Osteoblast (primary cell): ENCODE measurements at regions not wholly inside any gene's neighbourhood (a gene's known extent, or its start where the extent isn't known, plus 50 kb on each side); places are given as distances from the start of the nearest gene placed in this dataset.
A peak's percentile ranks its signal among the peaks of the same experiment; 100 is the strongest.

Experiments
- DNase-seq: peaks from one replicate; pipeline ENCODE4 v3.0.0; 2011; ENCODE audit warnings: low spot score, mixed read lengths; ENCODE audit not compliant: insufficient read length; ENCODE audit errors: missing footprints
- H2AFZ ChIP-seq: 2 replicates; pipeline ENCODE4 v1.6.0; 2011; ENCODE audit warnings: mild to moderate bottlenecking, low read length
- H3K27ac ChIP-seq: 2 replicates; pipeline ENCODE4 v1.5.1; 2011; ENCODE audit warnings: mild to moderate bottlenecking, low read depth, low read length, moderate library complexity
- H3K27me3 ChIP-seq: 2 replicates; pipeline ENCODE4 v1.6.0; 2012; ENCODE audit warnings: mild to moderate bottlenecking, control low read depth, inconsistent platforms, low read length, moderate library complexity; ENCODE audit not compliant: insufficient read depth
- H3K36me3 ChIP-seq: 2 replicates; pipeline ENCODE4 v1.5.1; 2011; ENCODE audit warnings: mild to moderate bottlenecking, low read length, control low read depth, moderate library complexity; ENCODE audit not compliant: insufficient read depth
- H3K4me1 ChIP-seq: 2 replicates; pipeline ENCODE4 v1.5.1; 2011; ENCODE audit warnings: mild to moderate bottlenecking, low read length, control low read depth, moderate library complexity; ENCODE audit not compliant: insufficient read depth
- H3K4me2 ChIP-seq: 2 replicates; pipeline ENCODE4 v1.6.0; 2011; ENCODE audit warnings: mild to moderate bottlenecking, low read length; ENCODE audit not compliant: insufficient read depth
- H3K4me3 ChIP-seq: fragments of 200-600 bp; sonication (generic); 3 replicates; pipeline ENCODE4 v1.5.1; 2012; ENCODE audit warnings: mild to moderate bottlenecking, low read length, inconsistent platforms; ENCODE audit not compliant: insufficient read depth
- H3K79me2 ChIP-seq: 2 replicates; pipeline ENCODE4 v1.6.0; 2012; ENCODE audit warnings: mild to moderate bottlenecking, low read length, control low read depth, inconsistent platforms; ENCODE audit not compliant: insufficient read depth
- H3K9me3 ChIP-seq: 2 replicates; pipeline ENCODE4 v1.5.1; 2011; ENCODE audit warnings: low read depth, low read length, control low read depth
- H4K20me1 ChIP-seq: 2 replicates; pipeline ENCODE4 v1.6.0; 2012; ENCODE audit warnings: mild to moderate bottlenecking, low read length, control low read depth; ENCODE audit not compliant: insufficient read depth
- CTCF ChIP-seq: IDR thresholded peaks from 2 replicates; pipeline ENCODE4 v1.5.1; 2011; ENCODE audit warnings: mild to moderate bottlenecking, low read depth, low read length, moderate library complexity; ENCODE audit errors: extremely low read depth

GRCh38 chr2:217418090-217418489, 558.2 kb upstream of the TNP1 start:
- Histone ChIP-seq H3K4me2 (no peak overlapping the region), H3K4me3 (no peak overlapping the region), H3K36me3 (no peaks in the 10 kb centered on the region), H2AFZ (no peak overlapping the region), H3K79me2 (no peaks in the 10 kb centered on the region), H3K27ac (peak overlapping the region; percentile 36), H3K27me3 (no peaks in the 10 kb centered on the region), H3K4me1 (peaks cover 12% of the 10 kb centered on the region), H4K20me1 (no peaks in the 10 kb centered on the region), H3K9me3 (no peaks in the 10 kb centered on the region)
- DNase-seq = no peak
- no peak for TF ChIP-seq CTCF

GRCh38 chr2:217417536-217417935, 557.7 kb upstream of the TNP1 start:
- no peaks in the 10 kb centered on the region for H3K36me3 ChIP-seq
- H3K27ac ChIP-seq = peak overlapping the region; percentile 16
- H3K79me2 ChIP-seq = no peaks in the 10 kb centered on the region
- H3K9me3 ChIP-seq = no peaks in the 10 kb centered on the region
- no peaks in the 10 kb centered on the region for H4K20me1 ChIP-seq
- peaks cover 14% of the 10 kb centered on the region for H3K4me1 ChIP-seq
- no peak overlapping the region for H2AFZ ChIP-seq
- H3K27me3 ChIP-seq = no peaks in the 10 kb centered on the region
- no peak overlapping the region for H3K4me3 ChIP-seq
- no peak for DNase-seq
- no peak for TF ChIP-seq CTCF
- H3K4me2 ChIP-seq = no peak overlapping the region

- Histone ChIP-seq H3K4me3 (no peak overlapping the region), H3K36me3 (no peaks in the 10 kb centered on the region), H3K27ac (no peak overlapping the region), H3K9me3 (no peaks in the 10 kb centered on the region), H2AFZ (no peak overlapping the region), H3K27me3 (no peaks in the 10 kb centered on the region), H3K79me2 (no peaks in the 10 kb centered on the region), H3K4me1 (peaks cover 21% of the 10 kb centered on the region), H4K20me1 (no peaks in the 10 kb centered on the region), H3K4me2 (no peak overlapping the region)
- DNase-seq = no peak
- no peak for TF ChIP-seq CTCF
Measured at GRCh38 chr2:217415316-217415715, 555.5 kb upstream of the TNP1 start.

- no peaks in the 10 kb centered on the region for H3K36me3 ChIP-seq
- H2AFZ ChIP-seq = no peak overlapping the region
- H3K9me3 ChIP-seq = no peaks in the 10 kb centered on the region
- no peak for TF ChIP-seq CTCF
- H3K4me3 ChIP-seq = no peak overlapping the region
- DNase-seq = no peak
- H3K79me2 ChIP-seq = no peaks in the 10 kb centered on the region
- H3K27me3 ChIP-seq = no peaks in the 10 kb centered on the region
- peaks cover 21% of the 10 kb centered on the region for H3K4me1 ChIP-seq
- H3K4me2 ChIP-seq = no peak overlapping the region
- H4K20me1 ChIP-seq = no peaks in the 10 kb centered on the region
- H3K27ac ChIP-seq = no peak overlapping the region
Measured at GRCh38 chr2:217414429-217414828, 554.6 kb upstream of the TNP1 start.
